Activated naive CD8-positive, alpha-beta T cell treated with anti-CD3 and anti-CD28 coated beads, Interleukin-2, amount 50 U/mL, for 24 hours (primary cell): ENCODE measurements at regions not wholly inside any gene's neighbourhood (a gene's known extent, or its start where the extent isn't known, plus 50 kb on each side); places are given as distances from the start of the nearest gene placed in this dataset.
A peak's percentile ranks its signal among the peaks of the same experiment; 100 is the strongest.
"Not testable (repeated sequence)": the region's sequence is repeated elsewhere in the genome, so short reads cannot be mapped to it uniquely, and the experiment has no call there.

Experiments
- ATAC-seq: fragments of 150-1000 bp; cut with Tn5 transposase; one replicate; pipeline ENCODE4 v1.10.0; 2021
- DNase-seq: peaks from one replicate; pipeline ENCODE4 v3.0.0; 2021
- H3K27ac Mint-ChIP-seq: one replicate; pipeline ENCODE4 v1.8.0; 2021; ENCODE audit warnings: mild to moderate bottlenecking, mixed read lengths
- H3K27me3 Mint-ChIP-seq: one replicate; pipeline ENCODE4 v1.8.0; 2021; ENCODE audit warnings: mixed read lengths
- H3K36me3 Mint-ChIP-seq: one replicate; pipeline ENCODE4 v1.8.0; 2021; ENCODE audit warnings: low read depth, mixed read lengths
- H3K4me1 Mint-ChIP-seq: one replicate; pipeline ENCODE4 v1.8.0; 2021; ENCODE audit warnings: mixed read lengths
- H3K4me3 Mint-ChIP-seq: one replicate; pipeline ENCODE4 v1.8.0; 2021; ENCODE audit warnings: mild to moderate bottlenecking, moderate library complexity, mixed read lengths
- H3K9me3 Mint-ChIP-seq: one replicate; pipeline ENCODE4 v1.8.0; 2021; ENCODE audit warnings: mixed read lengths

DNA sequence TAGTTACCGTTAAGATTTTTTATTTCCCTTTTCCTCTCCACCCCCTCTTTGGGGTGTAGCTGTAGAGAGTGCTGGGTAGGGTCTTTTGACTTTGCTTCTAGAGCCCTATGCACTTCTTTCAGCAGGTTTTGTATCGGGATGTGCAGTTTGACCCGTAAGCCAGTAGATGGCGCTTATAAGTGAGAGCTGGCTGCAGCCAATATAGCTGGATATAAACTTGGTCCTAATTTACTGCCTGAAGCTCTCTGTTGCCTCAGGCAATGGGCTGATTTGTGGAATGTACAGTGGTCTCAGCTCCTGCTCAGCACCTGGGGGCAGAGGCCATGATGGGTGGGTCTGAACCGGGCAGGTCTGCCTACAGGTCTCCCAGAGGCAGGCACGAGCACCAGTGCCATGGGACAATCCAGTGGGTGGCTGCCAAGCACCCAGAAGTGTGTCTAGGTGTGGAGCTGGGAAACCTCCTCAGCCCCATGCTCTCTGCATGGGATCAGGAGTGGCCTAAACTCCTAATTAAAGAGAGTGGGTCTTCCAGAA, 146.5 kb downstream of the SPANXN1 start:
- no peaks in the 10 kb centered on the region for H3K36me3 Mint-ChIP-seq
- DNase-seq (no peak), ATAC-seq (no peak)
- no peak overlapping the region for H3K4me3 Mint-ChIP-seq
- H3K4me1 Mint-ChIP-seq = no peaks in the 10 kb centered on the region
- no peaks in the 10 kb centered on the region for H3K9me3 Mint-ChIP-seq
- no peak overlapping the region for H3K27ac Mint-ChIP-seq
- no peaks in the 10 kb centered on the region for H3K27me3 Mint-ChIP-seq

GRCh38 chrX:145394344-145394743, 147.0 kb downstream of the SPANXN1 start:
- no peak overlapping the region for H3K27ac Mint-ChIP-seq
- no peaks in the 10 kb centered on the region for H3K36me3 Mint-ChIP-seq
- DNase-seq (no peak), ATAC-seq (no peak)
- H3K4me3 Mint-ChIP-seq = no peak overlapping the region
- no peaks in the 10 kb centered on the region for H3K4me1 Mint-ChIP-seq
- H3K9me3 Mint-ChIP-seq = no peaks in the 10 kb centered on the region
- H3K27me3 Mint-ChIP-seq = no peaks in the 10 kb centered on the region

GRCh38 chrX:145396612-145397011, 149.3 kb downstream of the SPANXN1 start:
- no peak overlapping the region for H3K4me3 Mint-ChIP-seq
- no peak for ATAC-seq
- H3K4me1 Mint-ChIP-seq = no peaks in the 10 kb centered on the region
- H3K27me3 Mint-ChIP-seq = no peaks in the 10 kb centered on the region
- H3K27ac Mint-ChIP-seq = no peak overlapping the region
- no peaks in the 10 kb centered on the region for H3K36me3 Mint-ChIP-seq
- DNase-seq = no peak
- H3K9me3 Mint-ChIP-seq = no peaks in the 10 kb centered on the region

DNA sequence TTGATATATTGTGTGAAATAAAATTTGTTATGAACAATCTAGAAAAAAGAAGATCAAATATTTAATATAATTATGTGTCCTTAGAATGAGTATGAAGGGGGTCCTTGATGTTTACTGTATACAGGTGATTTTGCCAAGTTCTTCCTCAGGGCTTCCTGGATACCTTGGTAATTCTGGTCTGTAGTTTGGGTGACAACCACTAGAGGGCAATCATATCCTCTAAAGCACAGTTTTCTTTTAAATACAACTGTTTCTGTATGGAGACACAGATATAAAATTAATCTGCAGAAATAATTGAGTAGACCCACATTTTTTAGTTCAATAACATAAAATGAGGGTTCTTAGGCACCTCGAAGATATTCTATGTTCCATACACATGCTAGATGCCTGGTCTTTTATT, 157.7 kb downstream of the SPANXN1 start:
- H3K27me3 Mint-ChIP-seq = no peaks in the 10 kb centered on the region
- H3K27ac Mint-ChIP-seq = no peak overlapping the region
- H3K36me3 Mint-ChIP-seq = no peaks in the 10 kb centered on the region
- H3K4me1 Mint-ChIP-seq = no peaks in the 10 kb centered on the region
- DNase-seq (peak; percentile 4), ATAC-seq (no peak)
- no peak overlapping the region for H3K4me3 Mint-ChIP-seq
- H3K9me3 Mint-ChIP-seq = no peaks in the 10 kb centered on the region

DNA sequence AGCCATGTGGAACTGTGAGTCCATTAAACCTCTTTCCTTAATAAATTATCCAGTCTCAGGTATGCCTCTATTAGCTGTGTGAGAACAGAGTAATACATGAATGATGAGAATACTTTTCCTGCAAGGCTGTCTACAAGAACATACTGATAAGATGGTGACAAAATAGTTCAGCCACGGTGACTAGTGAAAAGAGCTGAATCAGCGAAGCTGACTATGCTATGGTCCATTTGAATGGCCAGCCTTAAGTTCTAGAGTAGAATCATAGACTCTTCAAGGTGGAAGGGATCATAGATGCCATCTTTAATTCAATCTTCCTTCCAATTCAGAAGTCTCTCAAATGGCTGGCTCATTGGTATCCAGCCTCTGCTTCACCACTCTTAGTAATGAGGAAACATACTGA, 163.3 kb downstream of the SPANXN1 start:
- Mint-ChIP-seq H3K36me3 (no peaks in the 10 kb centered on the region), H3K4me3 (no peak overlapping the region), H3K27me3 (no peaks in the 10 kb centered on the region), H3K27ac (no peak overlapping the region), H3K9me3 (no peaks in the 10 kb centered on the region), H3K4me1 (no peaks in the 10 kb centered on the region)
- ATAC-seq (no peak), DNase-seq (no peak)

GRCh38 chrX:145436211-145436610, 188.9 kb downstream of the SPANXN1 start:
- not testable (repeated sequence) for H3K4me3 Mint-ChIP-seq, DNase-seq, H3K27me3 Mint-ChIP-seq, ATAC-seq, H3K36me3 Mint-ChIP-seq, H3K9me3 Mint-ChIP-seq, H3K27ac Mint-ChIP-seq, H3K4me1 Mint-ChIP-seq

- no peak for ATAC-seq
- no peak overlapping the region for H3K4me3 Mint-ChIP-seq
- H3K27me3 Mint-ChIP-seq = no peaks in the 10 kb centered on the region
- DNase-seq = no peak
- H3K4me1 Mint-ChIP-seq = no peaks in the 10 kb centered on the region
- no peak overlapping the region for H3K27ac Mint-ChIP-seq
- H3K9me3 Mint-ChIP-seq = no peaks in the 10 kb centered on the region
- H3K36me3 Mint-ChIP-seq = no peaks in the 10 kb centered on the region
Measured at GRCh38 chrX:145464650-145465049, 217.3 kb downstream of the SPANXN1 start.

- H3K27me3 Mint-ChIP-seq = no peaks in the 10 kb centered on the region
- H3K27ac Mint-ChIP-seq = no peak overlapping the region
- H3K4me3 Mint-ChIP-seq = no peak overlapping the region
- DNase-seq = no peak
- ATAC-seq = no peak
- no peaks in the 10 kb centered on the region for H3K36me3 Mint-ChIP-seq
- no peaks in the 10 kb centered on the region for H3K9me3 Mint-ChIP-seq
- no peaks in the 10 kb centered on the region for H3K4me1 Mint-ChIP-seq
Measured at GRCh38 chrX:145475725-145476124, 228.4 kb downstream of the SPANXN1 start.

GRCh38 chrX:145484740-145485139, 237.4 kb downstream of the SPANXN1 start:
- Mint-ChIP-seq H3K27me3 (no peaks in the 10 kb centered on the region), H3K27ac (no peak overlapping the region), H3K4me3 (no peak overlapping the region), H3K4me1 (no peaks in the 10 kb centered on the region), H3K9me3 (peaks cover 7% of the 10 kb centered on the region), H3K36me3 (no peaks in the 10 kb centered on the region)
- DNase-seq (no peak), ATAC-seq (no peak)

GRCh38 chrX:145502670-145503069, 255.4 kb downstream of the SPANXN1 start:
- Mint-ChIP-seq H3K9me3 (peaks cover 3% of the 10 kb centered on the region), H3K36me3 (no peaks in the 10 kb centered on the region), H3K27me3 (no peaks in the 10 kb centered on the region), H3K27ac (no peak overlapping the region), H3K4me1 (no peaks in the 10 kb centered on the region), H3K4me3 (no peak overlapping the region)
- ATAC-seq (no peak), DNase-seq (no peak)

DNA sequence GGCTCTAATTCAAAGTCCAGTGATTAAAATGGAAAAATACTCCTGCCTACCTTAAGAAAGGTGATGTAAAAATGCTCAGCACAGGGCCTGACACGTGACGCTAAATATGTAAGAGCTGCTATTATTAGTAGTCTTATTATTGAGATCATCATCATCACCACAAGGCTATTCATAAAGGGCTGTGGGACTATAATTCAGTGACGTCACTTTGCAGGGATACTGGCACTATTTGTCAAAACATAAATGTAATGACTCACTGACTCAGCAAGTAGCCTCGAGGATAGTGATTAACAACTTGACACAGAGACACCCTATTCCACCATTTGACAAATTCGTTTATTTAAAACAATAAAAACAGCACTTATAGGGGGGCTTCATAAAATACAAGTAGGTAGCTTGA, 258.9 kb downstream of the SPANXN1 start:
- H3K27ac Mint-ChIP-seq = no peak overlapping the region
- no peak overlapping the region for H3K4me3 Mint-ChIP-seq
- H3K36me3 Mint-ChIP-seq = no peaks in the 10 kb centered on the region
- H3K9me3 Mint-ChIP-seq = peaks cover 13% of the 10 kb centered on the region
- no peak for DNase-seq
- no peaks in the 10 kb centered on the region for H3K4me1 Mint-ChIP-seq
- no peak for ATAC-seq
- no peaks in the 10 kb centered on the region for H3K27me3 Mint-ChIP-seq

- Mint-ChIP-seq H3K4me3 (no peak overlapping the region), H3K9me3 (peaks cover 7% of the 10 kb centered on the region), H3K27ac (no peak overlapping the region), H3K4me1 (no peaks in the 10 kb centered on the region), H3K27me3 (no peaks in the 10 kb centered on the region), H3K36me3 (no peaks in the 10 kb centered on the region)
- DNase-seq = no peak
- ATAC-seq = no peak
Measured at GRCh38 chrX:145524931-145525330, 277.6 kb downstream of the SPANXN1 start.

DNA sequence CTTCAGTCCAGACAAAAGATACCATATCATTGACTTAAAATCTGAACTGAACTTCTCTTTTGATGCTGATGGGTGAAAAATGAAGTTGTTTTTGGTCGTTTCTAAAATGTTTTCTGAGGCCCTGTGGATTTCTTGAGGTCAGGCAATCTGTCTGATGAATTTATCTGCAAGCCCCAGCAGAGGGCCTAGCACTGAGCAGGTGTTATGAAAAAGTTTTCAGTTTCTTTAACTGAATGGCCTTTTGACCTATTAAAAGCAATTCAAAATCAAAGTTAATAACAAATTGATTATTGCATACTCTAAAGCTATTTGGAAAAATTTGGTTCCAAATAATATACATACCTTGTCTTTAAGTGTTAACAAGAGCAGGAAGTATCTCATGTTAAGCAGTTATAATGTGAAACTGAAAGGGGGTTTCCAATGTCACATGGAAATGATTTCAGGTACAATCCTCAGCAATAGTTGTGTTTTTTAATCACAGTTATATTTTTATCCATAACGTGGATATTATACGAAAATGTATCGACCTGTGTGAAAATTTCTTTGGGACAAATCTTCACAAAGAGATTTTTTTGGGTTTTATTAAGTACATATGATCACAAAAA, 285.0 kb downstream of the SPANXN1 start:
- H3K4me3 Mint-ChIP-seq = no peak overlapping the region
- H3K4me1 Mint-ChIP-seq = no peaks in the 10 kb centered on the region
- H3K27me3 Mint-ChIP-seq = no peaks in the 10 kb centered on the region
- no peaks in the 10 kb centered on the region for H3K9me3 Mint-ChIP-seq
- H3K27ac Mint-ChIP-seq = no peak overlapping the region
- ATAC-seq (no peak), DNase-seq (no peak)
- no peaks in the 10 kb centered on the region for H3K36me3 Mint-ChIP-seq

DNA sequence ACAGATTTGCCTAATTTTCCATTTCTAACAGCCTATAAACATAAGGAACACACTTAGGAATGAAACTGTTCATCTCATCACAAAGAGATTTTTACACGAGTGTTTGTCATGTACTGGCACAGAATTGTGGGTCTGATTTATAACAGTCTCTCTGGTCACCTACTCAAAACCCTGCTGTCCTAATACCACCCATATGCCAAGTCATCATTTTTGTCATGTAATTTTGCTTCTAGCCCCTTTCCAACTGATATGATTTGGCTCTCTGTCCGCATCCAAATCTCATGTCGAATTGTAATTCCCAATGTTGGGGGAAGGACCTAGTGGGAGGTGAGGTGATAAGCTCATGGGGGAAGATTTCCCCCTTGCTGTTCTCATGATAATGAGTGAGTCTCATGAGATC, 284.1 kb upstream of the SLITRK2 start:
- Mint-ChIP-seq H3K4me1 (no peaks in the 10 kb centered on the region), H3K27me3 (no peaks in the 10 kb centered on the region), H3K9me3 (no peaks in the 10 kb centered on the region), H3K4me3 (no peak overlapping the region), H3K27ac (no peak overlapping the region), H3K36me3 (no peaks in the 10 kb centered on the region)
- DNase-seq (no peak), ATAC-seq (no peak)

DNA sequence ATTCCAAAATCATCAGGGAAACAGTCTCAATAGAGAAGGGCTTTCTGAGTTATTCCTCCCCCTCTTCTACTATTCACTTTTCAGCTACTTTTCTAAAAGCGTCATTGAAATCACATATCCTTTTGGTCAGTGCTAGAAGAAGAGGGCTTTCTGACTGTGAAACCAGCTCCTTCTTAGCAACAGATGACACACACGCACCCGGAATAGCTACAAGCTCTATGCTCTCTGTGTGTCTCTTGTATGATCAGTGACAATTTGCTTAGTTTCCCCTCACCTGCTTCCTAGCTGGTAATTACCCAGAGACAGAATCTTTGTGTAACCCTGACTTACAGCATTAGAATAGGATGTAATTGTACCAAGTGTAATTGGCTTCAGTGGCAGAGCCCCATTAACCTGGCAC, 268.1 kb upstream of the SLITRK2 start:
- ATAC-seq (no peak), DNase-seq (no peak)
- no peaks in the 10 kb centered on the region for H3K36me3 Mint-ChIP-seq
- no peak overlapping the region for H3K27ac Mint-ChIP-seq
- no peaks in the 10 kb centered on the region for H3K9me3 Mint-ChIP-seq
- no peaks in the 10 kb centered on the region for H3K4me1 Mint-ChIP-seq
- H3K4me3 Mint-ChIP-seq = no peak overlapping the region
- no peaks in the 10 kb centered on the region for H3K27me3 Mint-ChIP-seq

DNA sequence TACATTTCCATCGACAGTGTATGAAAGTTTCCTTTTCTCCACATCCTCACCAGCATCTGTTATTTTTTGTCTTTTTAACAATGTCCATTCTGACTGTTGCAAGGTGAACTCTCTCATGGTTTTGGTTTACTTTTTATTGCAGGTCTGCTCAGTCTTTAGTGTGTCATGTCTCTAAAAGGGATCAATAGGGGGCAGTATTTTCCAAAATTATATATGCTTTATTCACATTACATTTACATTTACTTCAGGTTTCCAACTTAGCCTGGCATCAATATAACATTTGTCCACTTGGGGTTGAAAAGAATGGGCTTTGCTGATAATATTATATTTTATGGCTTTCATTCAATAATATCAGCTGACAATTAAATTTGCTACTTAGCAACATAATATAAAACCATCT, 265.0 kb upstream of the SLITRK2 start:
- DNase-seq = no peak
- Mint-ChIP-seq H3K27me3 (no peaks in the 10 kb centered on the region), H3K27ac (no peak overlapping the region), H3K4me1 (no peaks in the 10 kb centered on the region), H3K36me3 (no peaks in the 10 kb centered on the region), H3K4me3 (no peak overlapping the region), H3K9me3 (no peaks in the 10 kb centered on the region)
- no peak for ATAC-seq
